HCT116 (cell line): ENCODE measurements at regions not wholly inside any gene's neighbourhood (a gene's known extent, or its start where the extent isn't known, plus 50 kb on each side); places are given as distances from the start of the nearest gene placed in this dataset.

Experiments
- ATAC-seq: fragments of 200-7000 bp; cut with Tn5 transposase; 2 replicates; pipeline ENCODE4 v1.9.1; 2020; ENCODE audit warnings: mild to moderate bottlenecking, moderate library complexity
- BruUV-seq: library from RNA; stranded (reverse); fragments of 400-500 nt; replicated peaks from 2 replicates; lab custom pipeline; 2021; lab: Mats Ljungman, UMichigan
- CTCF ChIA-PET: fragments of 300-600 bp; sonication (Branson Sonifier 250); formaldehyde crosslinking; loops from one replicate; lab custom pipeline; 2021; ENCODE audit warnings: antibody characterized with exemption; lab: Charles Lee
- POLR2A ChIA-PET: fragments of 300-600, 350-600 bp; sonication (Branson Sonifier 250); formaldehyde crosslinking; loops from one replicate; lab custom pipeline; 2021; ENCODE audit warnings: antibody characterized with exemption; lab: Charles Lee
- RAD21 ChIA-PET, 2 experiments: fragments of 300-600 bp; sonication (Branson Sonifier 250); formaldehyde crosslinking; loops; one replicate each; lab custom pipeline; 2023; ENCODE audit warnings: low total read pairs in 2 of 2; ENCODE audit not compliant: uncharacterized antibody in 2 of 2, unreplicated experiment in 2 of 2, low non-redundant PET in 1 of 2; lab: Charles Lee
- DNase-seq: peaks from one replicate; pipeline ENCODE4 v3.0.0-alpha.2; 2010; ENCODE audit warnings: low read depth, low spot score
- H2AFZ ChIP-seq: fragments of 200-600 bp; shearing (Covaris generic), sonication (generic); 2 replicates; pipeline ENCODE4 v1.6.1; 2017; ENCODE audit warnings: low read depth, mixed run types, mixed read lengths, antibody characterized with exemption, low read length; ENCODE audit not compliant: poor library complexity, severe bottlenecking
- H3K27ac ChIP-seq: 2 replicates; pipeline ENCODE4 v1.5.1; 2012; ENCODE audit warnings: low read depth, low read length
- H3K27me3 ChIP-seq: fragments of 200-600 bp; sonication (generic); 2 replicates; pipeline ENCODE4 v1.6.1; 2016; ENCODE audit warnings: mixed run types, low read length, mixed read lengths; ENCODE audit not compliant: insufficient read depth
- H3K36me3 ChIP-seq, 2 experiments: fragments of 200-500 bp in 1 of 2; fragments of 200-600 bp in 1 of 2; sonication (Bioruptor generic) in 1 of 2; sonication (generic) in 1 of 2; 2 replicates each; pipeline versions ENCODE4 v1.5.1 to v1.6.1; 2014 to 2016; ENCODE audit warnings: low read length in 2 of 2, inconsistent platforms in 1 of 2, mixed read lengths in 1 of 2, mixed run types in 1 of 2; ENCODE audit not compliant: insufficient read depth in 2 of 2, control insufficient read depth in 1 of 2
- H3K4me1 ChIP-seq, 2 experiments: fragments of 200-600 bp in 1 of 2; sonication (generic) in 1 of 2; 2 replicates each; pipeline versions ENCODE4 v1.5.1 to v1.6.1; 2012 to 2017; ENCODE audit warnings: low read length in 2 of 2, inconsistent platforms in 1 of 2, mild to moderate bottlenecking in 1 of 2, mixed read lengths in 1 of 2, mixed run types in 1 of 2, moderate library complexity in 1 of 2; ENCODE audit not compliant: insufficient read depth in 2 of 2, control insufficient read depth in 1 of 2
- H3K4me2 ChIP-seq: fragments of 200-600 bp; sonication (generic); 2 replicates; pipeline ENCODE4 v1.6.1; 2017; ENCODE audit warnings: mixed run types, low read length, mixed read lengths
- H3K4me3 ChIP-seq, 2 experiments: fragments of 200-600 bp in 1 of 2; sonication (generic) in 1 of 2; replicated peaks in 1 of 2; 2 replicates each; pipeline ENCODE4 v1.5.1; 2011 to 2016; ENCODE audit warnings: low read length in 2 of 2, control low read depth in 1 of 2, low read depth in 1 of 2, mild to moderate bottlenecking in 1 of 2, mixed read lengths in 1 of 2, mixed run types in 1 of 2
- H3K79me2 ChIP-seq: fragments of 200-600 bp; sonication (generic); 2 replicates; pipeline ENCODE4 v1.6.1; 2017; ENCODE audit warnings: mild to moderate bottlenecking, mixed run types, low read length, moderate library complexity, mixed read lengths; ENCODE audit not compliant: insufficient read depth
- H3K9ac ChIP-seq: fragments of 200-600 bp; sonication (generic); 2 replicates; pipeline ENCODE4 v1.6.1; 2016; ENCODE audit warnings: low read length, mixed read lengths
- H3K9me2 ChIP-seq: fragments of 200-600 bp; sonication (generic), shearing (Covaris generic); 2 replicates; pipeline ENCODE4 v1.6.1; 2017; ENCODE audit warnings: mixed run types, mild to moderate bottlenecking, moderate library complexity; ENCODE audit not compliant: insufficient read depth
- H3K9me3 ChIP-seq, 2 experiments: fragments of 200-500 bp in 1 of 2; fragments of 200-600 bp in 1 of 2; sonication (Bioruptor generic) in 1 of 2; sonication (generic) in 1 of 2; 2 replicates each; pipeline ENCODE4 v1.6.1; 2014 to 2017; ENCODE audit warnings: low read length in 2 of 2, mixed read lengths in 2 of 2, inconsistent platforms in 1 of 2, low read depth in 1 of 2, mild to moderate bottlenecking in 1 of 2, mixed run types in 1 of 2, moderate library complexity in 1 of 2; ENCODE audit not compliant: control insufficient read depth in 1 of 2, insufficient read depth in 1 of 2
- H4K20me1 ChIP-seq: fragments of 200-600 bp; sonication (generic), shearing (Covaris generic); 2 replicates; pipeline ENCODE4 v1.6.1; 2017; ENCODE audit warnings: mixed run types, mild to moderate bottlenecking, moderate library complexity; ENCODE audit not compliant: insufficient read depth
- POLR2AphosphoS5 ChIP-seq: IDR thresholded peaks from 2 replicates; pipeline ENCODE4 v1.6.1; 2011; ENCODE audit warnings: mild to moderate bottlenecking, low read depth, low read length, moderate library complexity
- TCF7L2 ChIP-seq: IDR thresholded peaks from 2 replicates; pipeline ENCODE4 v1.7.0; 2011; ENCODE audit warnings: borderline replicate concordance, inconsistent platforms; ENCODE audit not compliant: insufficient read depth, insufficient read length; ENCODE audit errors: extremely low read depth
- intact Hi-C: fragments of 100-400 bp; cut with micrococcal nuclease; formaldehyde crosslinking; loops from 2 replicates; pipeline ENCODE4 v1.10.0; 2022
- TF ChIP-seq, protein P1 (sequence below): IDR thresholded peaks from 2 replicates; pipeline ENCODE4 v1.6.1; 2012
- TF ChIP-seq, protein P2 (sequence below), 3 experiments: fragments of 200-600 bp in 1 of 3; sonication (generic) in 1 of 3; IDR thresholded peaks in 2 of 3; conservative IDR thresholded peaks in 1 of 3; 2 replicates each; pipeline ENCODE4 v1.5.1; 2012 to 2017; ENCODE audit warnings: low read depth in 2 of 3, low read length in 2 of 3, antibody characterized with exemption in 1 of 3, borderline replicate concordance in 1 of 3, control low read depth in 1 of 3, mild to moderate bottlenecking in 1 of 3, mixed read lengths in 1 of 3, mixed run types in 1 of 3, moderate library complexity in 1 of 3; ENCODE audit not compliant: insufficient read depth in 1 of 3
- TF ChIP-seq, protein P3 (sequence below): IDR thresholded peaks from 2 replicates; pipeline ENCODE4 v1.6.1; 2012; ENCODE audit warnings: low read depth
- TF ChIP-seq, protein P4 (sequence below): IDR thresholded peaks from 2 replicates; pipeline ENCODE4 v1.6.1; 2011; ENCODE audit warnings: mild to moderate bottlenecking, low read length, moderate library complexity; ENCODE audit not compliant: insufficient replicate concordance; ENCODE audit errors: extremely low read depth

DNA sequence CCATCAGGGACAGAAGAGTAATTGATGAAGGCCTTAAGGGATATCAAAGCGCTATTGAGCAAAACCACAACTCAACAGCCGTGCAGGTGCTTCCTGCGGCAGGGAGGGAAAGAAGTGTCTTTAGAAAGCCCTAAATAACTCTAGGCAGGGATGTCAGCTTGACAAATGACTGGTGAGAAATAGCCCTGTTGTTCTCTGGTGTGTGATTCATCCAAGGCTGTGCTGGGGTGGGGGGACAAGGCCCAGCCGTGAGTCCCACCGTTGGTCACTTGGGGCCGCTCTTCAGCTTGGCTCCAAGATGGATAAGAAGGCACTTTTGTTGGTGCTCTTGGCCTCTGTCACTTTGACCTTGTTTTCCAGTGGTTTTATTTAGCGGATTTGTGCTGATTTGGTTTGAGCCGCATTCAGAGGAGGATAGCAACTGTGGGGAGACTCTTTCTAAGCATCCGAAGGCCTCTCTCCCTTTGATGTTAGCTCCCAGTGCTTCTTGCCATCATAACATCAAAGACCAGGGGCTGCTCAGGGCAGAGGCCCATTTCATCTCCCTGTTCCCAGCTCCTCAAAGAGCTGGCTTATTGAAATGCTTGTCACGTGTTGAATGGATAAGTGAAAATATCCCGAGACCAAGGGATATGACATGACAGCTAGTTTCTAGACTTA, 130.3 kb upstream of the SERP2 start:
- peak overlapping the region; percentile 9 for H3K9ac ChIP-seq
- TF ChIP-seq, protein P1, sequence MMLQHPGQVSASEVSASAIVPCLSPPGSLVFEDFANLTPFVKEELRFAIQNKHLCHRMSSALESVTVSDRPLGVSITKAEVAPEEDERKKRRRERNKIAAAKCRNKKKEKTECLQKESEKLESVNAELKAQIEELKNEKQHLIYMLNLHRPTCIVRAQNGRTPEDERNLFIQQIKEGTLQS = no peak
- peak; percentile 59 for TF ChIP-seq POLR2AphosphoS5
- TF ChIP-seq, protein P2, sequence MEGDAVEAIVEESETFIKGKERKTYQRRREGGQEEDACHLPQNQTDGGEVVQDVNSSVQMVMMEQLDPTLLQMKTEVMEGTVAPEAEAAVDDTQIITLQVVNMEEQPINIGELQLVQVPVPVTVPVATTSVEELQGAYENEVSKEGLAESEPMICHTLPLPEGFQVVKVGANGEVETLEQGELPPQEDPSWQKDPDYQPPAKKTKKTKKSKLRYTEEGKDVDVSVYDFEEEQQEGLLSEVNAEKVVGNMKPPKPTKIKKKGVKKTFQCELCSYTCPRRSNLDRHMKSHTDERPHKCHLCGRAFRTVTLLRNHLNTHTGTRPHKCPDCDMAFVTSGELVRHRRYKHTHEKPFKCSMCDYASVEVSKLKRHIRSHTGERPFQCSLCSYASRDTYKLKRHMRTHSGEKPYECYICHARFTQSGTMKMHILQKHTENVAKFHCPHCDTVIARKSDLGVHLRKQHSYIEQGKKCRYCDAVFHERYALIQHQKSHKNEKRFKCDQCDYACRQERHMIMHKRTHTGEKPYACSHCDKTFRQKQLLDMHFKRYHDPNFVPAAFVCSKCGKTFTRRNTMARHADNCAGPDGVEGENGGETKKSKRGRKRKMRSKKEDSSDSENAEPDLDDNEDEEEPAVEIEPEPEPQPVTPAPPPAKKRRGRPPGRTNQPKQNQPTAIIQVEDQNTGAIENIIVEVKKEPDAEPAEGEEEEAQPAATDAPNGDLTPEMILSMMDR (IDR thresholded peaks at IDR 0.05 in 2 of 3, conservative IDR thresholded peaks at IDR 0.05 in 1 of 3; ENCODE audit: borderline replicate concordance in 1 of 3, insufficient read depth in 1 of 3, low read depth in 2 of 3, low read length in 2 of 3) = peak in 2 of 3 experiments; percentile 66 to 73; a peak in 4 of 6 replicates
- TF ChIP-seq, protein P3, sequence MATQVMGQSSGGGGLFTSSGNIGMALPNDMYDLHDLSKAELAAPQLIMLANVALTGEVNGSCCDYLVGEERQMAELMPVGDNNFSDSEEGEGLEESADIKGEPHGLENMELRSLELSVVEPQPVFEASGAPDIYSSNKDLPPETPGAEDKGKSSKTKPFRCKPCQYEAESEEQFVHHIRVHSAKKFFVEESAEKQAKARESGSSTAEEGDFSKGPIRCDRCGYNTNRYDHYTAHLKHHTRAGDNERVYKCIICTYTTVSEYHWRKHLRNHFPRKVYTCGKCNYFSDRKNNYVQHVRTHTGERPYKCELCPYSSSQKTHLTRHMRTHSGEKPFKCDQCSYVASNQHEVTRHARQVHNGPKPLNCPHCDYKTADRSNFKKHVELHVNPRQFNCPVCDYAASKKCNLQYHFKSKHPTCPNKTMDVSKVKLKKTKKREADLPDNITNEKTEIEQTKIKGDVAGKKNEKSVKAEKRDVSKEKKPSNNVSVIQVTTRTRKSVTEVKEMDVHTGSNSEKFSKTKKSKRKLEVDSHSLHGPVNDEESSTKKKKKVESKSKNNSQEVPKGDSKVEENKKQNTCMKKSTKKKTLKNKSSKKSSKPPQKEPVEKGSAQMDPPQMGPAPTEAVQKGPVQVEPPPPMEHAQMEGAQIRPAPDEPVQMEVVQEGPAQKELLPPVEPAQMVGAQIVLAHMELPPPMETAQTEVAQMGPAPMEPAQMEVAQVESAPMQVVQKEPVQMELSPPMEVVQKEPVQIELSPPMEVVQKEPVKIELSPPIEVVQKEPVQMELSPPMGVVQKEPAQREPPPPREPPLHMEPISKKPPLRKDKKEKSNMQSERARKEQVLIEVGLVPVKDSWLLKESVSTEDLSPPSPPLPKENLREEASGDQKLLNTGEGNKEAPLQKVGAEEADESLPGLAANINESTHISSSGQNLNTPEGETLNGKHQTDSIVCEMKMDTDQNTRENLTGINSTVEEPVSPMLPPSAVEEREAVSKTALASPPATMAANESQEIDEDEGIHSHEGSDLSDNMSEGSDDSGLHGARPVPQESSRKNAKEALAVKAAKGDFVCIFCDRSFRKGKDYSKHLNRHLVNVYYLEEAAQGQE = no peak
- TF ChIP-seq, protein P4, sequence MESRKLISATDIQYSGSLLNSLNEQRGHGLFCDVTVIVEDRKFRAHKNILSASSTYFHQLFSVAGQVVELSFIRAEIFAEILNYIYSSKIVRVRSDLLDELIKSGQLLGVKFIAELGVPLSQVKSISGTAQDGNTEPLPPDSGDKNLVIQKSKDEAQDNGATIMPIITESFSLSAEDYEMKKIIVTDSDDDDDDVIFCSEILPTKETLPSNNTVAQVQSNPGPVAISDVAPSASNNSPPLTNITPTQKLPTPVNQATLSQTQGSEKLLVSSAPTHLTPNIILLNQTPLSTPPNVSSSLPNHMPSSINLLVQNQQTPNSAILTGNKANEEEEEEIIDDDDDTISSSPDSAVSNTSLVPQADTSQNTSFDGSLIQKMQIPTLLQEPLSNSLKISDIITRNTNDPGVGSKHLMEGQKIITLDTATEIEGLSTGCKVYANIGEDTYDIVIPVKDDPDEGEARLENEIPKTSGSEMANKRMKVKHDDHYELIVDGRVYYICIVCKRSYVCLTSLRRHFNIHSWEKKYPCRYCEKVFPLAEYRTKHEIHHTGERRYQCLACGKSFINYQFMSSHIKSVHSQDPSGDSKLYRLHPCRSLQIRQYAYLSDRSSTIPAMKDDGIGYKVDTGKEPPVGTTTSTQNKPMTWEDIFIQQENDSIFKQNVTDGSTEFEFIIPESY = peak; percentile 64
- peak; percentile 98 for TF ChIP-seq TCF7L2
- TF ChIP-seq, all 23 proteins: peak for 4
- H3K36me3 ChIP-seq = no peaks in the 10 kb centered on the region
- H3K79me2 ChIP-seq = no peaks in the 10 kb centered on the region
- peak; percentile 92 for DNase-seq
- no peaks in the 10 kb centered on the region for H4K20me1 ChIP-seq
- peak; percentile 87 for ATAC-seq
- H3K4me3 ChIP-seq = no peak overlapping the region
- ChIA-PET RAD21 (interaction anchor here (0.6 to 2.6 kb wide), 17 partner anchors 11 to 335 kb away, joined by 3 to 19 read pairs (median 5); no protein-coding TSS in a partner anchor), POLR2A (interaction anchor here (0.8 to 5.4 kb wide), 9 partner anchors 8 to 191 kb away, joined by 3 to 147 read pairs (median 3); no protein-coding TSS in a partner anchor), CTCF (interaction anchor here (0.6 to 2.3 kb wide), 14 partner anchors 12 to 335 kb away, joined by 3 to 27 read pairs (median 4); no protein-coding TSS in a partner anchor)
- intact Hi-C loops = loop anchor here (1.0 to 5.0 kb wide), 7 partner anchors 63 to 334 kb away; no protein-coding TSS in a partner anchor
- no TSS peak for BruUV-seq
- peak overlapping the region; percentile 47 for H3K4me2 ChIP-seq
- no peaks in the 10 kb centered on the region for H3K9me3 ChIP-seq
- peak overlapping the region; percentile 44 for H2AFZ ChIP-seq
- no peaks in the 10 kb centered on the region for H3K27me3 ChIP-seq
- no peaks in the 10 kb centered on the region for H3K9me2 ChIP-seq
- H3K27ac ChIP-seq = peak overlapping the region; percentile 50
- peaks cover 24 to 45% of the 10 kb centered on the region in 2 experiments for H3K4me1 ChIP-seq
